Central memory CD4-positive, alpha-beta T cell (primary cell): ENCODE measurements at regions not wholly inside any gene's neighbourhood (a gene's known extent, or its start where the extent isn't known, plus 50 kb on each side); places are given as distances from the start of the nearest gene placed in this dataset.

Experiments used
- DNase-seq: peaks from one replicate; pipeline ENCODE4 v3.0.0; 2022

DNA sequence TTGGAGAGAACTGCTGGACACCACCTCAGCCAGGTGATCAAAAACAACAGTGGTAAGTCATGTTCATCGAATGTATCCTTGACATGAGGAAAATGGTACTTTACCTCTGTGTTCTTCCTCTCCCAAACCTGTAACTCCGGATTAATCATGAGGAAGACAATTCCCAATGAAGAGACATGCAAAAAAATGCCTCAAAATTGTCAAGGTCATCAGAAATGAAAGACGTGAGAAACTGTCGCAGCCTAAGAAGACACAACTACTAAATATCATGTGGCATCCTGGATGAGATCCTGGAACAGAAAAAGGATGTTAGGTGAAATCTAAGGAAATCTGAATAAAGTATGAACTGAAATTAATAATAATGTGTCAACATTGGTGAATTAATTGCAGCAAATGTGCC lies 178.4 kb downstream of the LACC1 start:
- DNase-seq, result no peak

DNA sequence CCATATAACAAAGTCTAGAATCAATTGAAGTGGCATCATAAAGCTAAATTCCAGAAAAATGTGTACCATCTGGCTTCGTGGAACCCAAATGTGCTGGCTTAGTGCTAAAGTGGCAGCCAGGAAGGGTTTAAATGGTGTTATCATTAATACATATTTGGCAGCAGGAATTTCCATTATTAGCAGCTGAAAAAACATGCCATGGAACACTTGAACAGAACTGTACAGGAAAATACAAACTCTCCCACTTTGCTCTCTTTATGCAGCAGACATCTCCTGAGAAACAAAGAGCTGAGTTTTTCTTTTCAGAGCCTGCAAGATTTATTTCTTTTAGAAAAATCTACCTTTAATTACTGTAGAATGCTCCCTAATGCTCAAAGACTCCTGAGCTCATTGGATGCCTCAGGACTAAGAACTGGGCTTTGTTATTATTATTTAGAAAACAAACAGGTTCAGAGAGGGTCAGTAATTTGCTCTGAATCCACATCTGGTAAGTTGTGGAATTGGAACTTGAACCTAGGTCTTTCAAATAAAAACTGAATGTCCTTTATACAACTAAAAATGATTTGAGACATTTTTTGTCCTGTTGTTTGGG lies 179.0 kb downstream of the LACC1 start:
- DNase-seq, result no peak

DNA sequence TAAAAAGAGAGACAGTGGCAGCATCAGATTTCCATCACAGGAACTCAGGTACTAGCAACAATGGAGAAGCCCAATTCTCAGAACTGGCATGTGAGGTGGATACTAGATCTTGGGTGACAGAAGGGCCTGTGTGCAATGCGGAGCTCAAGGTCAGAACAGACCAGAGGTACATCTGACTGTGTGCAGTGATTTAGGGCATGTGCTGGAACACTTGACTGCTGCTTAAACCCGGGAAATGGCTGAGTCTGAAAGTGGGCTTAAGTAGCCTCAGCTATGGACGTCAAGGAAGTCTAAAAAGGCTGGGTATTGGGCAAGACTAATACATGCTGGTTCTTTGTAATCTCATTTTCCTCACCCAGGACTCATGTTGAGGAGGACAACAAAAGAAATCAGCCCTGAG lies 182.2 kb downstream of the LACC1 start:
- DNase-seq, result no peak

DNA sequence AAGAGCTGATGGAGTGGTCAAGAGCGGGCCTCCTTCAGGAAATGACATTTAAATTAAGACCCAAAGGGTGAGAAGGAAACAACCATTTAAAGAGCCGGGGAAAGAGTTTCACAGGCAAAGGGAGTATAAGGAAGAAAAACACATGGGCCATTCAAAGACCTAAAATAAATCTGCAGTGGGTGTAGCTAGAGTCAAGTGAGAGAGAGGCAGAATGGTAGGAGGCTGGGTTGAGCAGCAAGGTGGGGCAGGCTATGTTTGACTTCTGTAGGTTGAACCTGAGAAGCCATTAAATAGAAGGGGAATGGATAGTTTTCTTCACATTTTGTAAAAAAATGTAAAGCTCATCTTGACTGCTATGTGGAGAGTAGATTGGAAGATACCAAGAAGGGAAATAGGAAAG lies 183.8 kb downstream of the LACC1 start:
- DNase-seq, result no peak

DNA sequence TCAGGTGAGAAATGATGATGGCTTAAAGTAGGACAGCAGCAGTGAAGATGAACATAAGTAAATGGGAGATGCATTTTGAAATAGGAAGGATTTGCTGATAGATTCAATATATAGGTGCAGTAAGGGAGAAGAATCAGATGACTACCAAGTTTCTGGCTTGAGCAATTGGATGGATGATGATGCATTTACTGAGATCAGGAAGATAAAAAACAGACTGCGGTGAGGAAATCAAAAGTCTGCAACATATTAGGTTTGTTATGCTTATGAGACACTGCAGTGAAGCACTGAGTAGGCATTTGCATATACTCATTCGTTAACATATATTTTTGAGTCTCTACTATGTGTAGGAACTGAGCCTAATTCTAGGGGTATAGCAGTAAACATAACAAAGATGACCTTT lies 184.2 kb downstream of the LACC1 start:
- no peak for DNase-seq

DNA sequence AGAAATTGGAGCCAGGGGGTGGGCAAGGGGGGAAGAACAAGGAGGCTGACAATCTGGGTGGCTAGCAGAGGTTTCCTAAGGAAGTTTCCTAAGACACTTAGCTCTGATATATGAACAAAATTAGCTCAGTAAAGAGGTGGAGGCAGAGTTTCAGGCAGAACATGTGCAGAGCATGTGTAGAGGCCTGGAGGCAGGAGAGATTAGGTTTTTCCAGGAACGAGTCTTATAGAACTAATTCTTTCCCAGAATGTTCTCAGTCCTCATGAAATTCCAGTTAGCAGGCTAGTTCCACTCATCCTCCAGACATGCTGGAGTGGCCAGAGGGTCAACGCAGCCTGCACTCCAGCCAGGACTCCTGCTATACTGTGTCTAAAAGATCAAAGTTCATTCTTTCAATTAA lies 184.7 kb downstream of the LACC1 start:
- DNase-seq, result no peak

DNA sequence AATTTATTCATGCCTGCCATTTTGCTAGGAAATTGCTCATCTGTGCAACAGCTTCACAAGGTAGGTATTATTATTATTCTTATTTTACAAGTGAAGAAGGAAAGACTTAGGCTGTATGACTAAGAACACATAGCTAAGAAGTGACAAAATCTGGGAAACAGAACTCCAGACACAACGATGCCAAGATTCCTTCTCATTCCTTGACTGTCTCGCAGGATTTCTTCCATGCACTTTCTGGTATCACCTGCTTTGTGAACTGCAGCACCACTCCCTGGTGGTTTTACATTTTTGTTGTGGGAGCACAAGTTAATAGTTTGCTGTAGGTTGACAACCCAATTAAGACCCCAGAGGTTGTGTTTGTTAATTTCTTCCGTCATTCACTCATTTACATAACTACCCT lies 188.5 kb downstream of the LACC1 start:
- DNase-seq, result no peak

DNA sequence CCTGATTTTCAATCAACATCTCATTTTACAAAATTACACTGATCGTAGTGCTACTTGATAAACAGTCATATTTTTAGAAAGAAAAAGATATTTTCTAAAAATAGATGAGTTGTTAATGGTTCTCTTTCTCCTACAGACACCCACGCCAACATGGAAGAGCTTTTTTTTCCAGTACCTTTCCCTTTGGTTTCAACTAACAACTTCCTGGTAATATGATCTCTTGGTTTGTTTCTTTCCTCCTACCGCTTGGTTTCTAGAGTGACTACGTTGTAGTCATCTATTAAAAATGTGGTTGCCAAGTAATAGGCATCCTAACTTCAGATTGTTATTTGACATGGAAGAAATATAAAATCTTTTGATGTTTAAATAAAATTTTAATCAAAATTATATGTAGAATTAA lies 189.0 kb downstream of the LACC1 start:
- no peak for DNase-seq

DNA sequence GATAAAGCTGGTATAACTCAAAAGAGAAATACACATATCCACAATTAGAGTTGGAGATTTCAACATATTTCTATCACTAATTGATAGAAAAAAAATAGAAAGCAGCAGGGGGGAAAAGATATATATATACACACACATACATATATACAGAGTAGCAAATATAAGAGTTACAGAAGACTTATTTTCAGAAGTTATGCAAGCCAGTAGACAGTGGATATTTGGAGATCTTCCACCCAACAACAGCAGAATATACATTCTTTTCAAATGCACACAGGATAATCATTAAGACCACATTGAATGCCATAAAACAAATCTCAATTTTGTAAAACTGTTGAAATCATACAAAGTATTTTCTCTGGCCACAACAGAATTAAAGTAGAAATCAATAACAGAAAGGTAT lies 192.8 kb downstream of the LACC1 start:
- DNase-seq, result no peak

DNA sequence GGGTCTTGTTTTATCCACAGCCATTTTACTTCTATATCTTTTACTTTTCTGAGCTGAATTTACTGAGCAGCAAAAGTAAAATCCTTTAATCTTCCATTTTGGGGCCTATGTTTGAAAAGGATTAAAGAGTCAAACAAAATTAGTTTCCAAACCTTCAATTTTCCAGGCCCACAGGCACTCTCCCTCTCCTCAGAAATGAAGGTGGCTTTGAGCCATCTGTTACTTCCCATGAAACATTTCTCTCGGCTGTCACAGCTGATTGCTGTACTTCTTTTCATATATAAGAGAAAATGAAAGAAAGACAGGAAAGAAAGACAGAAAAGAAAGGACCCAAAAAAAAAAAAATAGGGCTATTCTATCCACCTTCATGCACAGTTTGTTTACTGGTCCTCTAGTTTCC lies 194.9 kb downstream of the LACC1 start:
- DNase-seq, result no peak

DNA sequence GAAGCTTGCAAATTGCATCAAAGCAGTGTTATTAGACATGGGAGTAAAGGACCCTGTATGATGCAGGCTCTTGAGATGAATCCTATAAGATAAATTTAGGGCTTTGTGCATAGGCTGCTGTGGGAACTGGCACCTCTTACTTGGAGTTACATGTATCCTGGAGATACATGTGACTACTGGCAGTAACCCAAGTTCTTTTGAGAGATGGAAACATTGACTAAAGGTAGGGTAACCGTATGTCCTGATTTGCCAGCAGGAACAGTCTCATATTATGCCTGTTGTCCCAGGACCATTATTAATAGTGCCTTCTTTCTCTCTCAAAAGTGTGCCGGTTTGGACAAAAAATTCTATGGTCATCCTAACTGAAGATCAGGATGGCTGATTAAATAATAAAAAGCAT lies 195.4 kb downstream of the LACC1 start:
- no peak for DNase-seq

DNA sequence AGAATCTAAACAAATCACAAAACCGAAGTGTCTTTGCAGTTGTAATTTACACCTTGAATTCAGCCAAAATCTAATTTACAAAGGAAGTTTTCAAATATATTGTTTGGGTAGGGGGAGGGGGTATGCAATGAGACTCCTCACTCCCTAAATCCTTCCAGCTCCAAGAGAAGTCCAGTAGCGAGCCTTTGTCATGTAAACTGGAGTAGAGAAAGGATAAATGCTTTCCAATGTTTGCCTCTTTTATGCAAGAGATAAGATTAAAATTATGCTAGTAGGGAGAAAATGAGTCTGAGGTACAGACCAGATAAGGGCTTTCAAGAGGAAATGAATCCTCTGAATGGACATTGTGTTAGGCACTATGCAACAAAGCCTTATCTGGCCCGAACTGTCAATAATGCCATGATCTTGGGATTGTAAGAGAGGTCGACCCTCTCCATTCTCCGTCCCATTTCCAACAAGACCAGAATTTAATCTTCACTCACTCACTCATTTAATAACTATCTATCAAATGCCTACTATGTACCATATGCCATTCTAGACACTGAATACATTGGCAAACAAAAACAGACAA lies 199.2 kb downstream of the LACC1 start:
- no peak for DNase-seq

DNA sequence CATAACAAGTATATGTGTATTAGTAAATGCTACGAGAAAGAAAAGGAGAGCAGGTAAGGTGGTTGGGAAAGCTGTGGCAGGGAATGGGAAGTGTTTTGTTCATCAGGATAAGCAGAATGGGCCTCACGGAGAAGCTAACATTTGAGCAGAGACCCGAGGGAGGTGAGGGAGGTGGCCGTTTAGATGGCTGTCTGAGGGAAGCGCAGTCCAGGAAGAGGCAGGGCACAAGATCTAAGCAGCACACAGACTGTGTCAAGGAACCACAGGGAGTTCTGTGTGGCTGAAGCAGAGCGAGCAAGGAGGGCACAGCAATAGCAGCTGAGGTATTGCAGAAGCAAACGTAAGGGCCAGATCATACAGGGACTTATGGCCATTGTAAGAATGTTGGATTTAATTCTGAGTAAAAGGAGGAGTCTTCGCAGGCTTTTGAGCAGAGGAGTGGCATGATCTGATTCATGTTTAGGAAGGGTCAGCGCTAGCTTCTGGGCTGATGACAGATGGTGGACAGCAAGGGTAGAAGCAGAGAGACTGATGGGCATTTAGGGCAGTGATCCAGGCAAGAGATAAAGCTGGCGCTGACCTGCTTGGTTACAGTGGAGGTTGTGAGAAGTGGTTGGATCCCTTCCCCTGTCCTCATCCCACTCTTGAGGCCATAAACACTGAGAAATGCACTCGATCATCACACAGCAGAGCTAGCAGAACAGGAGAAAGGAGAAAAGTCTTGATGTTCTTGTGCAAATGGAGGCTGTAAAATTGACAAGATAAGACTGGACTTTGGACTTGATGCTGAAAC lies 199.9 kb downstream of the LACC1 start:
- DNase-seq, result no peak

DNA sequence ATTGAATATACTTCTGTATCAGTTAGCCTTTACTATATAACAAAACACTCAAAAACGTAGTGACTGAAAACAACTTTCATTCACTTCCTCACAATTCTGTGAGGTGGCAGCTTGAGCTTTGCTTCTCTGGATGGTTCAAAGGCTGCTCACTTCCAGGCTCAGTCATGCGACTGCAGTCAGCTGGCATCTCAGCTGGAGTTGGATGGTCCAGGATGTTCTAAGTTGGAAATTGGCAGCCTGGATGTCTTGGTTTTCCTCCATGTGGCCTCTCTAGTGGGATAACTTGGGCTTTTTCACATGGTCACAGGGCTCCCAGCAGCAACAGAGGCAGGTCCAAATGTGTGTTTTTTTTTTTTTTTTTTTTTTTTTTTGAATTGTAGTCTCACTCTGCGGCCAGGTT lies 204.4 kb downstream of the LACC1 start:
- DNase-seq, result no peak

DNA sequence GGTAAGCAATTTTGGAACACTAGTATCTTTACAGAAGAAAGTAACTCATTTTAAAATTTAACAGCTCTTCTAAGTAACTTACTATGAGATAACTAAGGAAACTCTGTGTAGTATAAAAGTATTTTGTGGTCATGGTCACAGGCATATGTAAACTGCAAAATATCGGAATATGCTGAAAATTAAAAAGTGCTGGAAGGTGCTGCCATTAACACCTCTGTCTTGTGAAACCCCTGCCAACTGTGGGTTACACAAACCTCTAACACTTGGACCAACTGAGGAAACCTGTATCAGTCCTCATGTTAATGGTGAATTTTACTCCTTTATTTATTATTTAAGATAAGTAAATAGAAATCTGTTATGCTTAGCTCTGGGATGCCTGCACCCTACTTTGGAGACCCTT lies 206.7 kb downstream of the LACC1 start:
- no peak for DNase-seq

DNA sequence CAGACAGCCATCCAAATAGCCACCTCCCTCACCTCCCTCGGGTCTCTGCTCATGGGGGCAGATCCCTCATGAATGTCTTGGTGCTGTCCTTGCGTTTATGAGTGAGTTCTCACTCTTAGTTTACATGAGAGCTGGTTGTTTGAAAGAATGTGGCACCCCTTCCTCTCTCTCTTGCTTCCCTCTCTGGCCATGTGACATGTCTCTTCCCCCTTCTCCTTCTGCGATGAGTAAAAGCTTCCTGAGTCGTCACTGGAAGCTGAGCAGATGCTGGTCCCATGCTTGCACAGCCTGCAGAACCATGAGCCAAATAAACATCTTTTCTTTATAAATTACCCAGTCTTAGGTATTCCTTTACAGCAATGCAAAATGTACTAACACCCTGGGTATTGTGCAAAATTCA lies 208.7 kb downstream of the LACC1 start:
- no peak for DNase-seq

DNA sequence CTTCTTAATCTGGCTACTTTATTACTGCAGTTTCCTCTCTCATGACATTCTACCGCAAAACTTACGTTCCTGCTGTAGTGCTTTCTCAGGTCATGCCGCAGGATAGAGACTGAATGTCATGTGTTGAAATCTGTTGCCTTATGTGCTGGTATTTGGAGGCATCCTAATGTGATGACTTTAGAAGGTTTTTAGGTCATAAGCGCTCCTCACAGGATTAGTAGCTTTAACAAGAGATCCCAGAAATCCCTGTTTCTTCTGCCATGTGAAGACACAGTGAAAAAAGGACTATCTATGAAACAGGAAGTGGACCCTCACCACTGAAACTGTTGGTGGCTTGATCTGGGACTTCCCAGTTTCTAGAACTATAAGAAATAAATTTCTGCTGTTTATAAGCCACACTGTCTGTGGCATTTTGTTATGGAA lies 209.3 kb downstream of the LACC1 start:
- no peak for DNase-seq

DNA sequence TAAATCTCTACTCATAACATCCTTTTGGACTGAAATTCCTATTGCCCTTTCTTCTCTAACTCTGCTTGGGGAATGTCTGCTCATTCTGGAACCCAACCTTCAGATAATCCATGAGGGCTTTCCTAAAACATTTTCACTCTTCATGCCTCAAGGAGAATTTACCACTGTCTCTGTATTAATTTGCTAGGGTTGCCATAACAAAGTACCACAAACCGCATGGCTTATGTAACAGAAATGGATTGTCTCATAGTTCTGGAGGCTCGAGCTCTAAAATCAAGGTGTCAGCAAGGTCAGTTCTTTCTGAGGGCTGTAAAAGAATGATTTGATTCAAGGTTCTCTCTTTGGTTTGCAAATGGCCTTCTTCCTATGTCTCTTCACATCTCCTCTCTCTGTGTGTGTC lies 209.7 kb downstream of the LACC1 start:
- peak; percentile 1 for DNase-seq

DNA sequence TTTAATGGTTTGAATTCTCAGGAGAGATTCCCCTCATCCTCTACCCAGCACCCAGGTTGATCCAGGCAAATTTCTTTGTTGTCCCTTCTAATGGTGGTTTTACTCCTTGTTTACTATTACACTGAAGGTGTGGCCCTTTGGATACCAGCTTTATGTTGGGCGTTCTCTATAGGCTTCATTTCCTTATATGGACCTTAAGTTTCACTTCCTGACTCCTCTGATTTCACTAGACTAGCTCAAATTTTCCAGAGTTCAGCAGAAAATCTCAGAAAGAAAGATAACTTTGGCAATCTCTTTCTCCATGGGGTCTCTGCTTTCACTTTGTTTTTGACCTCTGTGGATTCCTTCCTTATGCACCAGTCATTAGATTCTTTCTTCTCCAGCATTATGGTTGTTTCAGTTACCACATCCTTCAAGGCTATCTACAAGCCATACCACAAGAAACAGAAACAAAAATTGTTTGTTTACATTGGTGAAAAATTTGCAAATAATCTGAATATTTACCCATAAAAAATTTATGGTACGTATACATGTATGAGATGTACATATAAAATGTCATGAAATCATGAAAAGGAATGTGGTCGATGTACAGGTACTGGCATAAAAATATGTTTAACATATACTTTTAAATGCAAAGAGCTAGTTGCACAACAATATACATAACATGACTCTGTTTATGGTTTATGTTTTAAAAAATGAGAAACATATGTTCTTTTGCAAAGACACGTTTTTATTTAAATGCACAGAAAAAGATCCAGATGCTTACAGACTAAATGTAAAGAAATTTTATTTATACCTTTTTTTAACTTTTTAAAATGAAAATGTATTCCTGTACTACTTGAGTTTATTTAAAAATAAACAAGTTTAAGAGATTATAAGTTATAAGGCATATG lies 212.6 kb downstream of the LACC1 start:
- DNase-seq, result no peak

DNA sequence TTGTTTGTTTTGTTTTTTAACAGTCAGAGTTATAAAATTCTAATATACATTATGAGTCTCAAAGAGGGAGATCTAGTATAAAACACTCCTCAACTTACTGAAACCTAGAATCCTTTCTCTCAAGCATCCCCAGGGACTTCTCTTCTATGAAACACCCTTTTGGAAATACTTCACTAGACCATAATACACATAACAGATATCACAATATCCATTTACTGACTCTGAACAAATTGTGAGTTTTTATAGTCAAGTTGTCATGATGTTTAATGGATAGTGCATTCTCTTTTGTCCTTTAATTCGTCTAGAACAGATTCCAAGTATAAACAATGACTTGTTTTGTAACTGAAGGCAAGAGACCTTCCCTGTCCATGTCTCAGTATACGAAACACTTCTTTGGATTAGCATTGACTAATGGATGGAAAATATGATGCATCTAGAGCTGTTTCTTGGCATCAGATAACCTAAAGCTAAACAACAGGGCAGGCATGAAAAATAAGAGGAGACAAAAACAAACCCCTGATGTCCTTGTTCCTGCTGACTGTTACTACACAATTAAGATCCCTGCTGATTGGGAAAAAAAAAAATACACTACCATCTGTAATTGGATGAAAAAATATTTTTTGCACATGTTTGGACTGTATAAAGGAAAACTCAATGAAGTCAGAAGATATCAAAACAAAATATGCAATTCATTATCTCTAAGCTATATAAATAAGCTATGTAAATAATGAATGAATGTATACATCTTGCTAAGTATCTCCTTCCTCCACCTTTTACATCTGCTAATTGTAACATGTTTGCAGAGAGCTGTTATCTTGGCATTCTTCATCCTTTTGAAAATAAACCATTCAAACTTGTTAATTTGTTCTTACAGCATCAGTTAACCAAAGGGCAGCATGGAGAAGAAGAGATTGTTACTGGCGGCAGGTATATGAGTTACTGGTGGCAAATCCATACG lies 214.2 kb downstream of the LACC1 start:
- DNase-seq, result no peak

DNA sequence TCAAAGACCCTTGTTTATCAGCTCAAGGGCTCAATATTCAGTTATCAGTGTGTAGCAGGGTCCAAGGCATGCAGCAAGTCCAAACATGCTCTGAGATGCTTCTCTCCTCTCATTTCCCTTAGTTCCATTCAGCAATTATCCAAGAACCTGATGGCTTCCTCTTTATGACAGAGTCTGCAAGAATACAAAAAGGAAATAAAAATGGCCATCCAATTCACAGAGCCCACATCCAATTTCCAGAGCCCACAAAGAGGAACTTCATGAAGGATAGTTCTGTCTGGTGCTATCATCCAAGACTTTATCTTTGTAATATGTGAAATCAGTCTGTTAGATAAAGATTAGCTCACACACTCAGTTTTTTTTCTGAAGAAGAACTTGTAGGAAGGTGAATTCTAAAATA lies 217.2 kb downstream of the LACC1 start:
- DNase-seq, result no peak

DNA sequence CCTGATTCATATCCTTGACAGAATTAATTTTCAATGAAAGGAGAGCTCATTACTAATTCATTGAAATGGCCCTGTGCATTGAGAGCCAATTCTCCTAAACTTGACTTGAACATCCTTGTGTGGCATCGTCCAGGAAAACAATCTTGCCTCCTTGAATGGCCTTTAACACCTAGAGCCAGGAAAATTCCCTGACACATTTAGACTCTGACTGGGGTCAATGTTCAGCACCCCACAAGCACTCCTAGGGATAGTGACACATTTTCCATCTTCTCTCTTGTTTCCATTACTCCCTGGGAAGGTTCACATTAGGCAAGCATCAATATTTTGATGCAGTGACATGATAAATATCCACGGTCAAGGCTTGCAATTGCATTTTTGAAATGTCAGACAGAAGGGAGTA lies 218.9 kb downstream of the LACC1 start:
- DNase-seq, result no peak
